Neural crest cell (in vitro differentiated cells): ENCODE measurements at regions not wholly inside any gene's neighbourhood (a gene's known extent, or its start where the extent isn't known, plus 50 kb on each side); places are given as distances from the start of the nearest gene placed in this dataset.

Source experiments
- DNase-seq: peaks from one replicate; pipeline ENCODE4 v3.0.0; 2021; ENCODE audit warnings: low read depth, mixed read lengths, low spot score
- H3K27ac Mint-ChIP-seq: one replicate; pipeline ENCODE4 v1.8.0; 2021; ENCODE audit warnings: mild to moderate bottlenecking, mixed read lengths; ENCODE audit not compliant: unreplicated experiment
- H3K27me3 Mint-ChIP-seq: 2 replicates; pipeline ENCODE4 v1.8.0; 2021; ENCODE audit warnings: low read depth, mild to moderate bottlenecking, mixed read lengths
- H3K36me3 Mint-ChIP-seq: 2 replicates; pipeline ENCODE4 v1.8.0; 2021; ENCODE audit warnings: low read depth, mild to moderate bottlenecking, mixed read lengths
- H3K4me1 Mint-ChIP-seq: 2 replicates; pipeline ENCODE4 v1.8.0; 2021; ENCODE audit warnings: mixed read lengths
- H3K4me3 Mint-ChIP-seq: one replicate; pipeline ENCODE4 v1.8.0; 2021; ENCODE audit warnings: mild to moderate bottlenecking, mixed read lengths
- H3K9me3 Mint-ChIP-seq: 2 replicates; pipeline ENCODE4 v1.8.0; 2021; ENCODE audit warnings: mixed read lengths
- CTCF ChIP-seq: fragments of 200-600 bp; sonication (generic); conservative IDR thresholded peaks from 2 replicates; pipeline ENCODE4 v1.5.0; 2021; ENCODE audit warnings: antibody characterized with exemption, mild to moderate bottlenecking

GRCh38 chr12:28948685-28949084 is 200.4 kb upstream of the FAR2 start:
- TF ChIP-seq CTCF: no peak
- Mint-ChIP-seq H3K27me3 (peaks cover 3% of the 10 kb centered on the region), H3K4me1 (no peaks in the 10 kb centered on the region), H3K9me3 (no peaks in the 10 kb centered on the region), H3K36me3 (no peaks in the 10 kb centered on the region), H3K27ac (no peak overlapping the region), H3K4me3 (no peak overlapping the region)
- no peak for DNase-seq

- TF ChIP-seq CTCF: no peak
- Mint-ChIP-seq H3K9me3 (no peaks in the 10 kb centered on the region), H3K27me3 (peaks cover 3% of the 10 kb centered on the region), H3K27ac (no peak overlapping the region), H3K4me3 (no peak overlapping the region), H3K4me1 (no peaks in the 10 kb centered on the region), H3K36me3 (no peaks in the 10 kb centered on the region)
- DNase-seq: no peak
These were observed 199.9 kb upstream of the FAR2 start for GRCh38 chr12:28949184-28949583.

- TF ChIP-seq CTCF: no peak
- Mint-ChIP-seq H3K9me3 (no peaks in the 10 kb centered on the region), H3K27ac (no peak overlapping the region), H3K4me3 (no peak overlapping the region), H3K27me3 (peaks cover 3% of the 10 kb centered on the region), H3K4me1 (no peaks in the 10 kb centered on the region), H3K36me3 (no peaks in the 10 kb centered on the region)
- DNase-seq: no peak
These were observed 199.0 kb upstream of the FAR2 start for GRCh38 chr12:28950049-28950448.

- peaks cover 3% of the 10 kb centered on the region for H3K27me3 Mint-ChIP-seq
- no peaks in the 10 kb centered on the region for H3K36me3 Mint-ChIP-seq
- H3K4me1 Mint-ChIP-seq: no peaks in the 10 kb centered on the region
- H3K4me3 Mint-ChIP-seq: no peak overlapping the region
- H3K9me3 Mint-ChIP-seq: no peaks in the 10 kb centered on the region
- no peak for DNase-seq
- TF ChIP-seq CTCF: no peak
- H3K27ac Mint-ChIP-seq: no peak overlapping the region
These were observed 197.1 kb upstream of the FAR2 start for GRCh38 chr12:28951935-28952334.

- H3K27ac Mint-ChIP-seq: no peak overlapping the region
- H3K27me3 Mint-ChIP-seq: peaks cover 3% of the 10 kb centered on the region
- H3K9me3 Mint-ChIP-seq: peaks cover 5% of the 10 kb centered on the region
- H3K36me3 Mint-ChIP-seq: no peaks in the 10 kb centered on the region
- no peaks in the 10 kb centered on the region for H3K4me1 Mint-ChIP-seq
- TF ChIP-seq CTCF: no peak
- no peak for DNase-seq
- no peak overlapping the region for H3K4me3 Mint-ChIP-seq
These were observed 194.7 kb upstream of the FAR2 start for GRCh38 chr12:28954333-28954732.

- Mint-ChIP-seq H3K4me1 (no peaks in the 10 kb centered on the region), H3K9me3 (peaks cover 5% of the 10 kb centered on the region), H3K27me3 (peaks cover 3% of the 10 kb centered on the region), H3K36me3 (no peaks in the 10 kb centered on the region), H3K4me3 (no peak overlapping the region), H3K27ac (no peak overlapping the region)
- DNase-seq: no peak
- TF ChIP-seq CTCF: no peak
These were observed 193.6 kb upstream of the FAR2 start for GRCh38 chr12:28955491-28955890.
